ENCODE measurements at regions not wholly inside any gene's neighbourhood (a gene's known extent, or its start where the extent isn't known, plus 50 kb on each side); places are given as distances from the start of the nearest gene placed in this dataset.
A peak's percentile ranks its signal among the peaks of the same experiment; 100 is the strongest.

DNA sequence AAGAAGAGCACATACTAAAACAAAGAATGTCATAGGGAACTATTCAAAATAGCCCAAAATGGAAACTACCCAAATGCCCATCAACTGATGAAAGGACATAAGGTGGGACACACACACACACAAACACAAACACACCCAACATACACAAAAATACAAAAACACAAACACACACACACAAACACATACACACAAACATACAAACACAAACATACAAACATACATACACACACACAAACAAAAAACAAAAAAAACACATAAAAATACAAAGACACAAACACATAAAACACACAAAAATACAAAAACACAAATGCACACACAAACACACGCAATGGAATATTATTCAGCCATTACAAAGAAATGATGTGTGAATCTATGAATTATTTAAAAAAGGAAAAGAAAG lies 203.6 kb downstream of the ERMARD start:
- Histone ChIP-seq H3K27ac (replicated peaks in 1 of 4) (no peak overlapping the region), H3K4me3 (no peak overlapping the region), H3K9me3 (no peaks in the 10 kb centered on the region), H3K4me1 (peaks cover 5 to 12% (median 9%) of the 10 kb centered on the region in 4 donors), H3K27me3 (peaks cover 0 to 7% (median 0%) of the 10 kb centered on the region in 4 donors), H3K36me3 (no peaks in the 10 kb centered on the region)
- intact Hi-C loops (cut with DNase I) = no loop called here
- 96% methylated on average over 1 of the region's 1 CpG for WGBS
- no peak for DNase-seq (ENCODE audit: extremely low spot score)
- TF ChIP-seq, protein P1, sequence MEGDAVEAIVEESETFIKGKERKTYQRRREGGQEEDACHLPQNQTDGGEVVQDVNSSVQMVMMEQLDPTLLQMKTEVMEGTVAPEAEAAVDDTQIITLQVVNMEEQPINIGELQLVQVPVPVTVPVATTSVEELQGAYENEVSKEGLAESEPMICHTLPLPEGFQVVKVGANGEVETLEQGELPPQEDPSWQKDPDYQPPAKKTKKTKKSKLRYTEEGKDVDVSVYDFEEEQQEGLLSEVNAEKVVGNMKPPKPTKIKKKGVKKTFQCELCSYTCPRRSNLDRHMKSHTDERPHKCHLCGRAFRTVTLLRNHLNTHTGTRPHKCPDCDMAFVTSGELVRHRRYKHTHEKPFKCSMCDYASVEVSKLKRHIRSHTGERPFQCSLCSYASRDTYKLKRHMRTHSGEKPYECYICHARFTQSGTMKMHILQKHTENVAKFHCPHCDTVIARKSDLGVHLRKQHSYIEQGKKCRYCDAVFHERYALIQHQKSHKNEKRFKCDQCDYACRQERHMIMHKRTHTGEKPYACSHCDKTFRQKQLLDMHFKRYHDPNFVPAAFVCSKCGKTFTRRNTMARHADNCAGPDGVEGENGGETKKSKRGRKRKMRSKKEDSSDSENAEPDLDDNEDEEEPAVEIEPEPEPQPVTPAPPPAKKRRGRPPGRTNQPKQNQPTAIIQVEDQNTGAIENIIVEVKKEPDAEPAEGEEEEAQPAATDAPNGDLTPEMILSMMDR (IDR thresholded peaks at IDR 0.05) = no peak
- TF ChIP-seq POLR2AphosphoS5 (IDR thresholded peaks at IDR 0.05) = no peak
- TF ChIP-seq EP300 (IDR thresholded peaks at IDR 0.05) = no peak
- no peak for TF ChIP-seq POLR2A (IDR thresholded peaks at IDR 0.05; ENCODE audit: low read depth)

DNA sequence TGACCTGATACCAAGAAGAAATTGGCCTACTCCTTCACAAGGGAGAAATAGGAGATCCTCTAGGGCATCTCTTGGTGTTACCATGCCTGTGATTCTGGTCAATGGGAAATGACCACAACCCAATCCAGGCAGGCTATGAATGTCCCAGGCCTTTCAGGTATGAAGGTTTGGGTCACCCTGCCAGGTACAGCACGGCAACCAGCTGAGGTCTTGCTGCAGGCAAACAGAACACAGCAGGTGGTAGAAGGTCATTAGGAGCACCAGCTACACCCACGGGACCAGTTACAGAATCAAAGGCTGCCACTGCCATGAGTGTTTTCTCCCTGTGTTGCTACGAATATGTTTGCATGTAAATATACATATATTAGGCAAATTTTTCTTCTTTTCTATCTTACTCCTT lies 202.3 kb downstream of the ERMARD start:
- H3K36me3 ChIP-seq = no peaks in the 10 kb centered on the region
- TF ChIP-seq, protein P1 (IDR thresholded peaks at IDR 0.05) = no peak
- no peak for TF ChIP-seq POLR2AphosphoS5 (IDR thresholded peaks at IDR 0.05)
- TF ChIP-seq POLR2A (IDR thresholded peaks at IDR 0.05; ENCODE audit: low read depth) = no peak
- no peak for TF ChIP-seq EP300 (IDR thresholded peaks at IDR 0.05)
- no peak overlapping the region for H3K4me3 ChIP-seq
- no peaks in the 10 kb centered on the region for H3K9me3 ChIP-seq
- no peak for DNase-seq (ENCODE audit: extremely low spot score)
- peaks cover 0 to under 1% (median 0%) of the 10 kb centered on the region in 4 donors for H3K4me1 ChIP-seq
- WGBS = 95% methylated on average over 3 of the region's 3 CpGs
- H3K27me3 ChIP-seq = peaks cover 0 to 7% (median 0%) of the 10 kb centered on the region in 4 donors
- intact Hi-C loops (cut with DNase I) = no loop called here
- no peak overlapping the region for H3K27ac ChIP-seq (replicated peaks in 1 of 4)

DNA sequence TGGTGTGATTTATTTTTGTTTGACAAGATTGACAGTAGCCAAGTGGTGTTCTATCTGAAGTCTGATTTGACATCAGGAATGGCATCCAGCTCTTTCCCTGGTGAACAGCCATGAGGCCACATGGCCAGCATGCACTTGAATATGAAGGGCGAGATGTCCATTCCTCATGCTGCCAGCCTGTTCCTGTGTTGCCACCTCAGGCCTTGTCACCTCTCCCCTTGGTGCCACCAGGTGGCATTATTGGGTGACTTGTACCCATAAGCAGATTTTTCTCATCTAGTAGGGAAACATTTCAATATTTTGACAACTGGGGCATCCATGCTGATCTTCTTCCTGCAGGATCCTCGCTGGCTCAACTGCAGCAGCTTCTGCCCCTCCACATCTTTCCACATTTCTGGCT lies 199.1 kb downstream of the ERMARD start:
- Histone ChIP-seq H3K27me3 (no peaks in the 10 kb centered on the region), H3K9me3 (no peaks in the 10 kb centered on the region), H3K36me3 (no peaks in the 10 kb centered on the region), H3K4me3 (no peak overlapping the region), H3K4me1 (no peaks in the 10 kb centered on the region), H3K27ac (replicated peaks in 1 of 4) (no peak overlapping the region)
- TF ChIP-seq POLR2A (IDR thresholded peaks at IDR 0.05; ENCODE audit: low read depth) (no peak), EP300 (IDR thresholded peaks at IDR 0.05) (no peak), POLR2AphosphoS5 (IDR thresholded peaks at IDR 0.05) (no peak)
- TF ChIP-seq, protein P1 (IDR thresholded peaks at IDR 0.05) = no peak
- intact Hi-C loops (cut with DNase I) = no loop called here
- WGBS = 90% methylated on average over 2 of the region's 2 CpGs
- peak; percentile 86 for DNase-seq (ENCODE audit: extremely low spot score)

DNA sequence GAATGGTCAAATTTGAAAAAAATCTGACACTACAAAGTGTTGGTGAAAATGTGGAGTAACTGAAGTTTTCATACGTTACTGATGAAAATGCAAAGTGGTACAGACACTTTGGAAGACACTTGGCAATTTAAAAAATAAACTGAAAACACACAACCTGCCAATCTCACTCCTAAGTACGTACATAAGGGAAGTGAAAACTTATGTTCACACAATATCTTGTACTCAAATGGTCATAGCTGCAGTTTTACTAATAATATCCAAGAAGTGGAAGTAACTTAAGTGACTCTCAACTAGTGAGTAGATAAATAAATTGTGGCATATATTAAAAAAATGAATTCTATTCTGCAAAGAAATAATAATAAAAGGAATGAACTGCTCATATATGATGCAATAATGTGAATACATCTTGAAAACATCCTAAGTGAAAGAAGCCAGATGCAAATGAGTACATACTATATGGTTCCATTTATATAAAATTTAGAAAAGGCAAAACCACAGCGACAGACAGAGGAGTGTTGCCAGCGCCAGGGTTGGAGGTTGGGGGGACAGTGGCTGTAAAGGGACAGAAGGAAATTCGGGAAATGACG lies 198.2 kb downstream of the ERMARD start:
- intact Hi-C loops (cut with DNase I) = no loop called here
- no peak overlapping the region for H3K27ac ChIP-seq (replicated peaks in 1 of 4)
- no peaks in the 10 kb centered on the region for H3K9me3 ChIP-seq
- H3K4me3 ChIP-seq = no peak overlapping the region
- no peaks in the 10 kb centered on the region for H3K36me3 ChIP-seq
- WGBS = 78% methylated on average over 6 of the region's 6 CpGs
- TF ChIP-seq EP300 (IDR thresholded peaks at IDR 0.05) (no peak), POLR2AphosphoS5 (IDR thresholded peaks at IDR 0.05) (no peak), POLR2A (IDR thresholded peaks at IDR 0.05; ENCODE audit: low read depth) (no peak)
- TF ChIP-seq, protein P1 (IDR thresholded peaks at IDR 0.05) = no peak
- no peaks in the 10 kb centered on the region for H3K4me1 ChIP-seq
- peak; percentile 55 for DNase-seq (ENCODE audit: extremely low spot score)
- no peaks in the 10 kb centered on the region for H3K27me3 ChIP-seq

DNA sequence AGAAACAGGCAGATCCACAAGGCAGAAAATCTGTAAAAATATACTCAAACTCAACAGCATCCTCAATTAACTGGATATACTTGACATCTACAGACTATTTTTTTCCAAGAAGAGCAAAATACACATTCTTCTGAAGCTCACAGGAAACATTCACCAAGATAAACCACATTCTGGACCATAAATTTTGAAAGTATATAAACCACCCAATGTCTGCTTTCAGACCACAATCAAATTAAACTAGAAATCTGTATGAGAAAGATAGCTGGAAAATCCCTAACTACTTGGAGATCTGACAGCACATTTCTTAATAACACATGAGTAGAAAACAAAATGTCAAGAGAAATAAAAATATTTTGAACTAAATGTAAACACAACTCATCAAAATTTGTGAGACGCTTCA lies 195.5 kb downstream of the ERMARD start:
- intact Hi-C loops (cut with DNase I) = no loop called here
- H3K27ac ChIP-seq (replicated peaks in 1 of 4) = no peak overlapping the region
- H3K36me3 ChIP-seq = no peaks in the 10 kb centered on the region
- peaks cover 0 to 12% (median 5%) of the 10 kb centered on the region in 4 donors for H3K9me3 ChIP-seq
- 38% methylated on average over 1 of the region's 1 CpG for WGBS
- TF ChIP-seq, protein P1 (IDR thresholded peaks at IDR 0.05) = no peak
- no peak for TF ChIP-seq POLR2AphosphoS5 (IDR thresholded peaks at IDR 0.05)
- no peak for TF ChIP-seq EP300 (IDR thresholded peaks at IDR 0.05)
- TF ChIP-seq POLR2A (IDR thresholded peaks at IDR 0.05; ENCODE audit: low read depth) = no peak
- H3K27me3 ChIP-seq = no peaks in the 10 kb centered on the region
- no peaks in the 10 kb centered on the region for H3K4me1 ChIP-seq
- H3K4me3 ChIP-seq = no peak overlapping the region
- no peak for DNase-seq (ENCODE audit: extremely low spot score)

All from esophagus muscularis mucosa (tissue), 4 donors.